GM18909 (cell line): ENCODE measurements at regions not wholly inside any gene's neighbourhood (a gene's known extent, or its start where the extent isn't known, plus 50 kb on each side); places are given as distances from the start of the nearest gene placed in this dataset.

ENCODE experiments used
- ATAC-seq: cut with Tn5 transposase; IDR thresholded peaks from one replicate; pipeline ENCODE4 v1.9.1; 2021; ENCODE audit warnings: mild to moderate bottlenecking; ENCODE audit not compliant: unreplicated experiment, poor library complexity

DNA sequence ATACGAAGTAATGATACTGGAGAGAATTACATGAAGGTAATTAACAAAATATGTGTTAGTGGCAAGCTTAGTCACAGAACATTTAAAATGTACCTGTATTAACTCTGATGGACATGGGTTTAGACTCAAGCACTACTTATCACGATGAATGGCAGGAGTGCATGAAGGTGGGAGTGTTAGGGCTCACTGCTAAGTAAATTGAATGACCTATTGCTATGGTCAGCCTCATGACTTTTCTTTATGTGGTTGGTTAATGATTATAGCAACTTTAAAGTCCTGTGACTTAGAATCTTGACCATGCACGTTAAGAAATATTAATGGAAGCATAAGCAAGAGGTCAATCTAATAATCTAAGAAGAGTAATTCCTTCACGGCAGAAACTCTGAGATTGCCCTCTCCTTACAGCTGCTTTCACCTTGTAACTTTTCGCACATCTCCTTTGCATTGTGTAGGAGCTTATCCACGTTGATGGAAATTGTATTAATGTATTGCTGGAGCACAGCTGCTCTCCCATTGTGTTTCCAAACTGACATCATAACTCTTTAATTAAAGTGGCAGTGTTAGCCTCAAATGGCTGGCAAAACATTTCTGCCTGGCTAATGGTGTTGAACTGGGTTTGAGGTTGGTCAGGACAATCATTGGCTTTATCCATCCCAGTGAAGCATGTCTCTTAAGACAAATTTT lies 114.5 kb downstream of the RXFP2 start:
- no peak for ATAC-seq

DNA sequence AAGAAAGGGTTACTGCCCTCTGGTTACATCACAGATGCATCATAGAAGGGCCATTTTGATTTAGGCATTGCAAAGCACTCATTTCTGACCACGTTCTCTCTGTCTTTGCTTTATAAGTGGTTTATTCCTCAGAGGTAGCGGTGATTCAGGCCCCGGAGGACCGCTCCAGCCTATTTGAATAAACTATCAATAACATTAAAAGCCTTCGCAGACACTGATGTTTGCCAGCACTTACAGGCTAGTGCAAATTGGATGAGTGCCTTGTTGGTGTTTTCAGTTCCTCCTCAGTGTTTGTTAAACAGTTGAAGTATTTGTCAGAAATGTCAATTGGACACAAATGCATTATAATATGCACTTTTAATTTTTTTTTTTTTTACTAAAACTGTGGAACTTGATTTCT lies 120.2 kb downstream of the RXFP2 start:
- ATAC-seq: no peak

DNA sequence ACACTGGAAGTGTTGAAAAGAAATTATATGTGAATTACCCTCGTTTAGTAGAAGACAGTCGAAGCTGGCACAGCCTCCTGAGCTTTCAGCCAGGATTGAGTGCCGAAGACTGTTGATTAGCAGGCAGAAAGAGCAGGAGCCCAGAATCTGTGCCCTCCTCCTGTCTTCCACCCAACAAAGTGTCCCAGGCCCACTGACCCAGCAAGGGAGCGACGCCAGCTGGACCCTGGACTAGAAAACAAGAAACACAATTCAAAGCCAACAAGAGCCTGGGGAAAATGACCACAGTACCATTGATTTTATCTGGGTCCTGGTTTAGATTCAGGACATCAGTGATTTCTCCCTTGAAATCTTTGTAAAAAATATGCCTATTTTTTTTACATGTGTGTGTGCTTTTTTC lies 120.7 kb downstream of the RXFP2 start:
- no peak for ATAC-seq

DNA sequence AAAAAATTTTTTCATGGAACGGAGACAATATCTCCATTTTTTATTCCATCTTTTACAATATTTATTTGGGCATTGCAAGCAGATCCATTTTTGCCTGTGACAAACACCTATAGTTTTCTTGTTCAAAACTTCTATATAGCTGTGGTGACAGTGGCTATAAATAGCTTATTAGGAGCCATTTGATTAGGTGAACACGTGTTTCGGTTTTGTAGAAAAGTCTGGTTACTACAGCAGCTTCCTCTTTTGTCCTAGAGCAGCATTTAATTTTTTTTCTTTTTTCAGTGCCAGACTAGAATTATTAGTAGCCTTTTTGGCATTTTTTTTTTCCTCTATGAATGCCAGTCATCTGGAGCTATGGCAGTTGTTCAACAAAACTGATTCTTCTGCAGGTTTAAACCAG lies 123.5 kb downstream of the RXFP2 start:
- peak; percentile 65 for ATAC-seq

DNA sequence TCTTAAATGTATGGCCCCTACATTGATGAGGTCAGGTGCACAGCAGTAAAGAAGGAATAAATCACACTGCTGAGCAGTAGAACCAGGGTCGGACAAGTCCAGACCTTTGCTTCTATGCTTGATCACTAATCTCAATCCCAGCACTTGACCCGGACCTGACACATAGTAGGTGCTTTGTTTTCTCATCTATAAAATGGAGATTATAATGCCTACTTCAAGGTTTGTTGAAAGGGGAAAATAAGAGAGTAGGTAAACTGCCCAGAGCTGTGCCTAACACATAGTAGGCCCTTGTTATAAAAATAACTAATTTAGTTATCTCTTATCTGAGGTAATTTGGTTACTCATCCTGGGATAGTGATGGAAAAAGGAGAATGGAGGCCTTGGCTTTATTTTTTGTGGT lies 125.0 kb downstream of the RXFP2 start:
- no peak for ATAC-seq

DNA sequence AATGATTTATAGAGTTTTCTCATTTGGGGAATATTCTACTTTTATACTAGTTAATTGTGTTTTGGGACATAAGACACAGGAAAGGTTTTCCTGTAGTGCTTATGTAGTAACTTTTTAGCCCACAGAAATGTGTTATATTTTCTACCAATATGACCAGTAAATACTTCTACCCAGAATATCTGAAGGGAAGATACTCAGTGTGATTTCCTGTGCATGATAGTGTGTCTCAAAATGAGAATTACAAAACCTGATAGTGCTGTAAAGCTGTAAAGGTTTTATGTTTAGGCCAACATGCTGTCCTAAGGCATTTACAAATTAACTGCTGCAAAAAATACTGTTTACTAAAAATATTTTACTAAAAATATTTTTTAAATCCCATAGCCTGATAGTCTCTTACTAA lies 126.8 kb downstream of the RXFP2 start:
- ATAC-seq: no peak

DNA sequence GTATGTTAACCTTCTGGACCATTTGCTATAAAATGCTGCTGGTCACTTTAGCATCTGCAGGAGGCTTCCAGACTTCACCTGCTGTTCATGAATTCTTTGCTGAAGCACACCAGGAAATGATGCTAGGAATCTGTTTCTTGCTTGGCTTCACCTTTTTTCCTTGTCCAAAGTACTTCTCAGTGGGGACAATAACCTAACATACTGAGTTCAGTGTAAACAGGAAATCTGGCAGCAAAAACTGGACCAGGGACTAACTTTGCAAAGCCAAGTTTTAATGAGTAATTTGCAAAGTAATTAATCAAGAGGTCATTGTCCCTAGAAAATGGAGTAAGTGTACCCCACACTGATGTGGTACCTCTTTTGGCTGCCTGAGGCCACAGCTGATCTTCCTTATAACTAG lies 128.4 kb downstream of the RXFP2 start:
- ATAC-seq: no peak

DNA sequence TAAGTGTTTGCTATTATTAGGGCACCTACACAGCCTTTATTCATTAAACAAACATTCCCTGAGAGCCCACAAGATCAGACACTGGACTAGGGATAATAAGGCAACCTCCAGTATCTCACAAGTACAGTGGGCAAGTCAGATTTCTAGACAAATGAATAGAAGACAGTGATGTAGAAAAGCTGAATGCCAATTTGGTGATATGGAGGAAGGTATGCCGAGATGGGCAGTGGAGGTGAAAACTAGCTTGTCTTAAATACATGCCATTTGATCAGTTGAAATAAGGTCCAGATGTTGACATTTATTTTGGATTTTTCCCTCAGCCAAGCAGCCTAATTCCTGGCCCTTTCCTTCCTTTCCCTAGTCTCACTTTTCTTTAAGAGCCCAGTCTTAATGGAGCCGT lies 130.3 kb downstream of the RXFP2 start:
- no peak for ATAC-seq

DNA sequence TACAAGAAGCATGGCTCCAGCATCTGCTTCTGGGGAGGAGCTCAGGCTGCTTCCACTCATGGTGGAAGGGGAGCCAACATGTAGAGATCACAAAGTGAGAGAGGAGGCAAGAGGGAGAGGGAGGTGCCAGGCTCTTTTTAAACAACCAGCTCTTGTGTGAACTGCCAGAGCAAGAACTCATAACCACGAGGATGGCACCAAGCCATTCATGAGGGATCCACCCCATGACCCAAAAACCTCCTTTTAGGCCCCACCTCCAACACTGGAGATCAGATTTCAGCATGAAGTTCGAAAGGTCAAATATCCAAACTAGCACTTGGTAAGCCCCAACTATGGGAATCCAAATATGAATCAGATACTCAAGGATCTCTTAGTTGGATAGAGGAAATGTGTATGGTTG lies 131.2 kb downstream of the RXFP2 start:
- ATAC-seq: no peak

DNA sequence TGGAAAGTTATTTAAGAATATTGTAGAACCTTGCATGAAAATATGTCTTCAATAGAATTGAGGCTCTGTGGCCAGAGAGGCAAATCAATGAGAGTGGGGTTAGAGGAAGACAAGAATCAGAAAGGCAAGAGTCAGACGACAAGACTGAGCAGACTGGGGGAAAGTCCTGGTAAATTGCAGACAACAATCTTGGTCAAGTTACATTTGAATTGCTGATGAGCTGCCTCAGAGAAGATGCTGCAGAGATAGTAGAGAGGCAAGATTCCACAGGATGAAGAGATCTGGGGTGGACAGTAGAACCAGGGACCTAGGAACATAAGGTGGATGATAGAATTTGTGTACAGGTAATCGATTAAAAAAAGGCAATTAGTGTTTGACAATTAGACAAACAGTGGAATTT lies 133.8 kb downstream of the RXFP2 start:
- ATAC-seq: no peak

DNA sequence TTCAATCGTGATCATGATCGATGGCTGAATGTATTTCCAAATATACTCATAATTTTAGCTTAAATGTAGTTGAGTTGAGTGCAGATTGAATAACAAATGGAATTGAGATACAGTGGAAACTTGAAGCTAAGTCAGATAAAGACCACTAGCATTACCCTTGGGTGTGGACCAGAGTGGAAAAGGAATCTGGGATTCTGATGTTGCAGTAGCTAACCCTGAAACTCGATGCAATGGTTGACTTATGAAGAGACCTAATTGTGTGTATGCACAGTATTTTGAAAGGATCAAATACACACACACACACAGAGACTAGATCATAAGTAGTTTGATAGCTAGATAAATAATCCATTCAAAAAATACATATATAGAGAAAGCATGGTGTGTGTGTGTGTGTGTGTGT lies 135.8 kb downstream of the RXFP2 start:
- no peak for ATAC-seq

DNA sequence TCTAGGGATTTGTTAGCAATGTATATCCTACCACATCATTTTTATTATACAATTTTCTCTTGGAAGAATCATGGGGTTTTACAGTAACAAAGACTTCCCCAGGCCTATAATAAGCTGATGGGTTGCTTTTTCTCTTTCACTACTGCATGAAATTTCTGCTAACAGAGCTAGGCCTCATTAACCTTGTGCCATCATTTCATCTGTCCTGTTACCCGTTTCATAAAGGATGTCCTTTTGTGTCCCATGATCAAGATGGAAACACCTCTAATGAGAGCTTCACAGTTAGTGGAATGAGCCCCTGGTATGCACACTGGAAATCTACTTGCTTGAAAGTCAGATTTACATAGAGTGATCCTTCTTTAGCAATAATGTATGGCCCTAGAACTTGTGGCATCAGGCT lies 138.7 kb downstream of the RXFP2 start:
- no peak for ATAC-seq

DNA sequence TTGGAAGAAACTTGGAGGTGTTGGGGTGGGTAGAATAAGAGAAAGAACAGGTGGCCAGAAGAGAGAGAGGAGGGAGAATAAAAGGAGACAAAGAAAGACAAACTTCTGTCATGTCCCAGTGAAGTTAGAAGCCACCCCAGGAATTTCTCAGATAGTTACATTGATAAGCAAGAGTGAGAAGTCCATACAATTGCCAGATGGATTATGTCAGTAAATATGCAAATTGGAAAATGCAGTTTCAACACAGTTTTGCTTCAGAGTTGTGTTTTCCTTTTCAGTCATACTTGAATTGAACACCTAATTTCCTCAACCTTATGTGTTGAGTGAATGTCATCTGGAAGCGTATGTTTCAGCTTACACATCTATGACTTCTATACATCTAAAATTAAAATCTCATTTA lies 139.2 kb downstream of the RXFP2 start:
- ATAC-seq: no peak

DNA sequence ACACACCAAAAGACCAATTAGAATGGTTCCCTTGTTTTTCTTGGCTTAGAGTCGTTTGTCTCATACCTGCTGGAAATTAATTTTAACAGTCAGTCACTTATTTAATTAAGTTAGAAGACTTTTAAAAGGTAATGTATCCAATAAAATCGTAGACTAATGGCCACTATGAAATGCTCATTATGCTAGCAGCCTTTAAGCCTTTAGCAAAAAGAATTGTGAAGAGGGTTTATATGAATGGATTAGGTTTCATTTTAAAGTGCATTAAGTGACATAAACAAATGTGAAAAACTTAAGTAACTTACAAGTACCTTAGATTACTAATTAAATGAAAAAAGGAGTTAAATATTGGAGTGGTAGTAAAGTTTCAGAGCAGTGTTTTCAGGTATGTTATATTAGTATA lies 139.6 kb downstream of the RXFP2 start:
- no peak for ATAC-seq

DNA sequence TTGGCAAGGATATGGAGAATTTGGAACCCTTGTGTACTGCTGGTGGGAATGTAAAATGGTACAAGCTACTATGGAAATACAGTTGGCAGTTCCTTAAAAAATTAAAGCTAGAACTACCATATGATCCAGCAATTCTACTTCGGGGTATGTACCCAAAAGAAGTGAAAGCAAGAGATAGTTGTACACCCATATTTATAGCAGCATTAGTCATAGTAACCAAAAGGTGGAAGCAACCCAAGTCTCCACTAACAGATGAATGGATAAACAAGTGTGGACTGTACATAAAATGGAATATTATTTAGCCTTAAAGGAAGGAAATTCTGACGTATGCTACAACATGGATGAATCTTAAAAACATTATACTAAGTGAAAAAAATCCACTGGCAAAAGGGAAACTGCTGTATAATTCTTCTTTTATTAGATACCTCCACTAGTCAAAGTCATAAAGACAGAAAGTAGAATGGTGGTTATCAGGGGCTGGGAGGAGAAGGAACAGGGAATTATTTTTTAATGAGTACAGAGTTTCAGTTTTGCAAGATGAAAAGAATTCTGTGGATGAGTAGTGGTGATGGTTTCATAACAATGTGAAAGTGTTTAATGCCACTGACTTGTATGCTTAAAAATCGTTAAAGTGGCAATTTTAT lies 141.6 kb downstream of the RXFP2 start:
- no peak for ATAC-seq

DNA sequence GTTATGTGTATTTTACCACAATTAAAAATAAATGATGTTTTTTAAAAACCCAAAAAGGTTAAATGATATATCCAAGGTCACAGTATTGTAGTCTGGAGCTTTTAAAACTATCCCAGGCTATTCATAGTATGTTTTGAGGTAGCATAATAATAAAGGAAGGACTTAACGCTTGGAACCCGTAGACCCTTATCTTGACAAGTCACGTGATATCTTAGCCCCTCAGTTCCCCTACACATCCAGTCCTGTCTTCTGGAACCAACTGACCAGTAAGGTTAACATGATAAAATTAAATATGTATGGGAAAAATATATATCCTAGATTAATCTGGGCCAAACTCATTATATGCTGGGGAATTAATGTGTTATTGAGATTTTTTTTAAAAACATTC lies 142.2 kb downstream of the RXFP2 start:
- ATAC-seq: no peak

DNA sequence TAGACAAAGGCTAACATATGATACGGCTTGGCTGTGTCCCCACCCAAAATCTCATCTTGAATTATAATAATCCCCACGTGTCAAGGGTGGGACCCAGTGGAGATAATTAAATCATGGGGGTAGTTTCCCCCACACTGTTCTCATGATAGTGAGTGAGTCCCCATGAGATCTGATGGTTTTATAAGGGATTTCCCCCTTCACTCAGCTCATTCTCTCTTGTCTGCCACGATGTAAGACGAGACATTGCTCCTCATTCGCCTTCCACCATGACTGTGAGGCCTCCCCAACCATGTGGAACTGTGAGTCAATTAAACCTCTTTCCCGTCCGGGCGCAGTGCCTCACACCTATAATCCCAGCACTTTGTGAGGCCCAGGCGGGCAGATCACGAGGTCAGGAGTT lies 143.5 kb downstream of the RXFP2 start:
- ATAC-seq: no peak

DNA sequence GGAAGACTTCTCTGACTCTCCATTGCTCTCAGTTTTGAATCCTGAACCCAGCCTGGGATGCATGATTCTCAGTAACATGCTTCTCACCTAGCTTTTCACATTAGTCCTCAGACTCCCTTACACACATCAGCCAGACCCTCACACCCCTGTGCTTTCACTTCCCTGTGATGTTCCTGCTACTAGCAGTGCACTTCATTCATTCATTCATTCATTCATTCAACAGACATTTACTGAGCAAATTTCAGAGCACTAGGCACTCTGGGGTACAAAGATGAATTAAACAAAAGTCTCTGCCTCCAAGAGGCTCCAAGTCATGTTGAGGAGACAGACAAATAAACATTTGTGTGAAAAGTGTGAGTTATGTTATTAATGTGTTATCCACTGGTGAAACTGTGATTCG lies 145.2 kb downstream of the RXFP2 start:
- no peak for ATAC-seq

DNA sequence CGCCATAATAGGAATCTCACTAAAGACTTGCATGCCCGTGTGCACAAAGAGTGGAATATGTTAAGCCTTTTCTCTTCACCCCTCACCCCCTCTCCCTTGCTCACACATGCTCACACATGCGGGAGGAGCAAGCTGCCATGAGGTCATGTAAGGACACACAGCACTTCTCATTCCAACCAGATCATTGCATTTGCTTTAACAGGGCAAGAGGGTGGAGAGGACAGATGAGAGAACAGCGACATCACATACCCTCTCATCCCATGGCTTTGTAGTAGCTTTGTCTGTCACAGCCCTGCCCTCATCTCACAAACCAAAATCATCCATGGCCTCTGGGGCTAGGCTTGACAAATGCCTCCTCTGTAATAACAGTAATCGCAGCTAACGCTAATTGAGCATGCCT lies 145.6 kb upstream of the FRY start:
- ATAC-seq: no peak

DNA sequence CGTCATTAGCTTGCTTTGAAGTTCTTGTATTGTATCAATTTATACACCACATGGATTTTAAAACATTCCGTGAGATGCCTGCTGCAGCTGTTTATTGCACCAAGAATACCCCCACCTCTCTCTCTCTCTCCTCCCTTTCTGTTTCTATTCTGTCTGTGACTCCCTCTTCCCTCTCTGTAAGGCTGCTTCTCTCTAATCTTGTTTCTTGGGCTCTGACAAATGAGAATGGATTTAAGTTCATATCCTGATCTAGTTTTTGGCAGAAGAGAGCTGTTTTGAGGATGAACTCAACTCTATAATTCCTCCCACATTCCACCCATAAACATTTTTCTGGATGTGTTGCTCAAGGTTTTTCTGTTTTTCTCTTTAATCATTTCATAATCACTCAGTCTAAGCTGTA lies 144.3 kb upstream of the FRY start:
- ATAC-seq: no peak

DNA sequence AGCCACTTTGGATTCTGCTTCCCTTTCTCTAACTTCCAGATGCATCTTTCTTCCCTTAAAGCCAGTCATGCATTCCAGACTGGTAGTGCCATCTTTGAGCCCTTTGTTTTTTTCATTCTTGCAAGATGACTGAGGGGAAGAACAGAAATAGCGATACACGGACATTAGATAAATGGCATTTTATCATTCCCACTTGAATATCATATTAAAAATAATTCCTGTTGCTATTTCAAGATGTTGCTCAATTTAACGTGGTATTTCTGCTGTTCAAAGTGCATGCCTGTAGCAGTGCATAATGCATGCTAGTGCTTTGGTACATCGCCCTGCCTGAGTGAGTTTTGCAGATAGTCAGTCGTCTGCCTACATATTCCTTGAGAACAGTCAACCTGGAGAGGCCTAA lies 140.6 kb upstream of the FRY start:
- no peak for ATAC-seq

DNA sequence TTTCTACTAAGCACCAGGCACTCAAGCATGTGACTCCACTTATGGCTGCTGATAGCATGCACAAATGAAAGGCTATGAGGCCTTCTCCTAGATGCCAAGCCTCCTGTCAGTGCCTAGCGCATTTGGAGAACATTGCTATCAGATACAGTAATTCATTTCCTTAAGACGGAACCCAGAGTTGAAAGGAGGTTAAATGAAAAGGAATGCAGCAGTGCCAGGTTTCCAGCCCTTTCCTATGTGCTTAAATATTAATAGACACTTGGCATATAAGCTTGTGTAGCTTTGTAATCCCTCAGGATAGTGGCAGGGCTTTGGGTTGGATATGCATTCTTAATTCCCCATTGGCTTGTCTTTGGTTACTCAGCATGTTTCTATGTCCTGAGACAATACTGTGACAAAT lies 140.1 kb upstream of the FRY start:
- no peak for ATAC-seq

DNA sequence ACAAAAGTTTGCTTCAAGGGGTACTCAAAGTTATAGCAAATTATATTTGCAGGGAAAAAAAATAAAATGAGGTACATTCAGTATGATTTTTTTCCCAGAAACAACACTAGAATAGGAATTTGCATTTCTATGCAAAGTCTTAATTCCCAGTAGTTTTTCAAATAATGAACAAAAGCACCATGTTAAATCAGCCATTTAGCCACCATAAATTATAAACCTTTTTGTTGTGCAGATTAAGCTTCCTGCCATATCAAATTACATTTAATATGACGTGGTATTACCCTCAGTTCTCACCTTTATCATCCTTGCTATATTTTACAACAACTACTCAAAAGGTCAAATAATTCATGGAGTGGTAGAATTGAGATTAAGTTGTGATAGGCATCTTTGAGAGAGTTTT lies 136.6 kb upstream of the FRY start:
- no peak for ATAC-seq
